Kidney (tissue), 13 donors: ENCODE measurements at regions not wholly inside any gene's neighbourhood (a gene's known extent, or its start where the extent isn't known, plus 50 kb on each side); places are given as distances from the start of the nearest gene placed in this dataset.

Source experiments
- DNase-seq, 5 donors: peaks; one replicate each; pipeline ENCODE4 v3.0.0-alpha.2; 2013 to 2020
- FAIRE-seq: peaks from 2 replicates; lab custom pipeline; 2012; peaks lifted over from hg19 to GRCh38; lab: Jason Lieb, UNC
- H3K27ac ChIP-seq, 2 donors: one replicate each; pipeline ENCODE4 v1.7.0; 2013; ENCODE audit warnings: low read depth in 2 of 2, low read length in 2 of 2, inconsistent platforms in 1 of 2
- H3K27me3 ChIP-seq: one replicate; pipeline ENCODE4 v1.7.1; 2013; ENCODE audit warnings: low read length, inconsistent platforms; ENCODE audit not compliant: control insufficient read depth, insufficient read depth
- H3K36me3 ChIP-seq, 3 donors: one replicate each; pipeline versions ENCODE4 v1.7.0 to v1.7.1; 2013; ENCODE audit warnings: low read length in 3 of 3, control low read depth in 1 of 3, inconsistent platforms in 1 of 3; ENCODE audit not compliant: insufficient read depth in 3 of 3, control insufficient read depth in 2 of 3
- H3K4me1 ChIP-seq, 3 donors: one replicate each; pipeline versions ENCODE4 v1.7.0 to v1.7.1; 2013; ENCODE audit warnings: low read length in 3 of 3, inconsistent platforms in 1 of 3, low read depth in 1 of 3; ENCODE audit not compliant: control insufficient read depth in 2 of 3, insufficient read depth in 2 of 3
- H3K4me3 ChIP-seq, 3 donors: one replicate each; pipeline versions ENCODE4 v1.7.0 to v1.8.1; 2013; ENCODE audit warnings: low read length in 3 of 3, control low read depth in 1 of 3, inconsistent platforms in 1 of 3
- H3K9ac ChIP-seq, 3 donors: one replicate each; pipeline versions ENCODE4 v1.7.0 to v1.7.1; 2013; ENCODE audit warnings: low read length in 3 of 3, control low read depth in 1 of 3, inconsistent platforms in 1 of 3
- H3K9me3 ChIP-seq, 3 donors: one replicate each; pipeline versions ENCODE4 v1.7.0 to v1.7.1; 2013; ENCODE audit warnings: low read length in 3 of 3, control low read depth in 1 of 3, inconsistent platforms in 1 of 3; ENCODE audit not compliant: control insufficient read depth in 2 of 3, insufficient read depth in 1 of 3
- intact Hi-C: fragments of 100-400 bp; cut with DNase I; formaldehyde crosslinking; loops from one replicate; pipeline ENCODE4 v1.11.1; 2022
- TF ChIP-seq, protein P1 (sequence below): IDR thresholded peaks from 3 replicates; pipeline ENCODE4 v1.5.1; 2012; ENCODE audit warnings: mild to moderate bottlenecking, moderate library complexity, borderline replicate concordance; ENCODE audit not compliant: insufficient read depth; ENCODE audit errors: extremely low read depth
- donor health status: control.
- donor health status: control.
- donor health status: control.
- donor health status: control.
- donor health status: control.
- donor health status: DM: yes; HTN: yes; CAD: no.
- donor health status: Normal renal cell carcinoma (clear cell type).

- FAIRE-seq (no peak), DNase-seq (peak in 3 of 5 donors; percentile 23 to 61 (median 46))
- peaks cover under 1% of the 10 kb centered on the region for H3K27me3 ChIP-seq
- H3K9ac ChIP-seq: no peak overlapping the region
- H3K4me3 ChIP-seq: no peak overlapping the region
- TF ChIP-seq, protein P1, sequence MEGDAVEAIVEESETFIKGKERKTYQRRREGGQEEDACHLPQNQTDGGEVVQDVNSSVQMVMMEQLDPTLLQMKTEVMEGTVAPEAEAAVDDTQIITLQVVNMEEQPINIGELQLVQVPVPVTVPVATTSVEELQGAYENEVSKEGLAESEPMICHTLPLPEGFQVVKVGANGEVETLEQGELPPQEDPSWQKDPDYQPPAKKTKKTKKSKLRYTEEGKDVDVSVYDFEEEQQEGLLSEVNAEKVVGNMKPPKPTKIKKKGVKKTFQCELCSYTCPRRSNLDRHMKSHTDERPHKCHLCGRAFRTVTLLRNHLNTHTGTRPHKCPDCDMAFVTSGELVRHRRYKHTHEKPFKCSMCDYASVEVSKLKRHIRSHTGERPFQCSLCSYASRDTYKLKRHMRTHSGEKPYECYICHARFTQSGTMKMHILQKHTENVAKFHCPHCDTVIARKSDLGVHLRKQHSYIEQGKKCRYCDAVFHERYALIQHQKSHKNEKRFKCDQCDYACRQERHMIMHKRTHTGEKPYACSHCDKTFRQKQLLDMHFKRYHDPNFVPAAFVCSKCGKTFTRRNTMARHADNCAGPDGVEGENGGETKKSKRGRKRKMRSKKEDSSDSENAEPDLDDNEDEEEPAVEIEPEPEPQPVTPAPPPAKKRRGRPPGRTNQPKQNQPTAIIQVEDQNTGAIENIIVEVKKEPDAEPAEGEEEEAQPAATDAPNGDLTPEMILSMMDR: no peak
- H3K4me1 ChIP-seq: peaks cover 0 to 3% (median 0%) of the 10 kb centered on the region in 3 donors
- no peaks in the 10 kb centered on the region for H3K9me3 ChIP-seq
- intact Hi-C loops: no loop called here
- no peaks in the 10 kb centered on the region for H3K36me3 ChIP-seq
- no peak overlapping the region for H3K27ac ChIP-seq
Observed at GRCh38 chr7:1292972-1293830, 60.5 kb downstream of the UNCX start.

DNA sequence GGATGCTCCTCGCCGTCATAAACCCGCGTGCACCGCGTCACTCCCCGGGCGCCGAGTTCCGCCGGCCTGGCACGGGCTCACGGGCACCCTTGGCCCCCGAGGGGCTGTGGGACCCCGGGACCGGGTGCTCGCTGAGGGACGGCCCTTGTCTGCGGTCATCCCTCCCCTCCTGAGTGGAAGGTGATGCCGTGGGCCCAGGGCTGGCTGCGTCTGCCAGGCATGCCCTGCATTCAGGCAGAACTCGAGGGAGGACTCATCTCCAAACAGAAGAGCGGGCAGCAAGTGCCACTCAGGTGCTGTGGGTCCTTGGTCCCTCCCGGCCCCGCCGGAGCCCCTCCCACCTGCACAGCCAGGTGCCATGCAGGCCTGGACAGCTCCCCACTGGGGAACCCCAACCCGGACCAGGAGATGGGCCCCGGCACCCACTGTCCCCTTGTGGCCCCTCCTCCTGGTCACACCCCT, 61.3 kb downstream of the UNCX start:
- H3K9me3 ChIP-seq: no peaks in the 10 kb centered on the region
- H3K4me3 ChIP-seq: no peak overlapping the region
- intact Hi-C loops: no loop called here
- FAIRE-seq (no peak), DNase-seq (peak in 3 of 5 donors; percentile 48 to 69 (median 51))
- H3K27me3 ChIP-seq: peaks cover 4% of the 10 kb centered on the region
- H3K9ac ChIP-seq: no peak overlapping the region
- TF ChIP-seq, protein P1: no peak
- no peak overlapping the region for H3K27ac ChIP-seq
- peaks cover 0 to 3% (median 0%) of the 10 kb centered on the region in 3 donors for H3K4me1 ChIP-seq
- H3K36me3 ChIP-seq: no peaks in the 10 kb centered on the region

GRCh38 chr7:1295776-1296355, 63.2 kb downstream of the UNCX start:
- Histone ChIP-seq H3K36me3 (no peaks in the 10 kb centered on the region), H3K4me1 (no peaks in the 10 kb centered on the region), H3K27ac (no peak overlapping the region), H3K27me3 (peaks cover 4% of the 10 kb centered on the region), H3K9ac (no peak overlapping the region), H3K9me3 (no peaks in the 10 kb centered on the region), H3K4me3 (no peak overlapping the region)
- DNase-seq (peak in 2 of 5 donors; percentile 7 to 72), FAIRE-seq (no peak)
- intact Hi-C loops: no loop called here
- TF ChIP-seq, protein P1: no peak
